Mucosa of rectum (tissue), 2 donors: ENCODE measurements at regions not wholly inside any gene's neighbourhood (a gene's known extent, or its start where the extent isn't known, plus 50 kb on each side); places are given as distances from the start of the nearest gene placed in this dataset.

Source experiments
- H3K27ac ChIP-seq, 2 donors: one replicate each; pipeline ENCODE4 v1.7.0; 2013; ENCODE audit warnings: inconsistent platforms in 2 of 2, low read depth in 2 of 2, low read length in 2 of 2
- H3K27me3 ChIP-seq, 2 donors: one replicate each; pipeline ENCODE4 v1.7.0; 2013; ENCODE audit warnings: low read length in 2 of 2; ENCODE audit not compliant: control insufficient read depth in 2 of 2, insufficient read depth in 2 of 2
- H3K36me3 ChIP-seq, 2 donors: one replicate each; pipeline ENCODE4 v1.7.0; 2013; ENCODE audit warnings: low read length in 2 of 2; ENCODE audit not compliant: control insufficient read depth in 2 of 2, insufficient read depth in 2 of 2
- H3K4me1 ChIP-seq, 2 donors: one replicate each; pipeline ENCODE4 v1.7.0; 2013; ENCODE audit warnings: low read length in 2 of 2, mild to moderate bottlenecking in 1 of 2; ENCODE audit not compliant: control insufficient read depth in 2 of 2, insufficient read depth in 2 of 2
- H3K4me3 ChIP-seq, 2 donors: one replicate each; pipeline ENCODE4 v1.7.0; 2013; ENCODE audit warnings: low read length in 2 of 2
- H3K9ac ChIP-seq, 2 donors: one replicate each; pipeline ENCODE4 v1.7.0; 2013; ENCODE audit warnings: low read length in 2 of 2, low read depth in 1 of 2, mild to moderate bottlenecking in 1 of 2
- H3K9me3 ChIP-seq, 2 donors: one replicate each; pipeline ENCODE4 v1.7.0; 2013; ENCODE audit warnings: low read length in 2 of 2; ENCODE audit not compliant: control insufficient read depth in 2 of 2
- donor health status: healthy.
- donor health status: Normal muscosa, but diverticular disease.

DNA sequence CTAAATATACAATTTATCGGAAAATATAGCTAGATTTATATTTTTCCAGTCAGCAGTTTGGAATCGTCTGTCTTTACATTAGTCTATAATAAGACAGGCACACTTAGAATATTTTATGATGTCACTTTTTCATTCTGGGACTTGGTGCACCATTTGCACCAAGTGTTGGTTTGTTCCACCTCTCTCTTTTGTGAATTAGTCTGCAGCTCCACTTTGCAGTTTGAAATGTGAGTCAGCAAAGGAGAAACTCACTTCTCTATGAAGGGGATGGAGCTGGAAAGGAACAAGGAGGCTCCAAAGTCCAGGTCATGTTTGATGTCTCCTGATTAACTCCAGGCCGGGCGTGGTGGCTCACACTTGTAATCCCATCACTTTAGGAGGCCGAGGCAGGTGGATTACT lies 63.8 kb upstream of the RTN4 start:
- H3K9ac ChIP-seq, result no peak overlapping the region
- H3K9me3 ChIP-seq, result no peaks in the 10 kb centered on the region
- H3K4me3 ChIP-seq, result no peak overlapping the region
- peaks cover 8 to 20% of the 10 kb centered on the region in 2 donors for H3K4me1 ChIP-seq
- no peaks in the 10 kb centered on the region for H3K36me3 ChIP-seq
- no peak overlapping the region for H3K27ac ChIP-seq
- no peaks in the 10 kb centered on the region for H3K27me3 ChIP-seq

DNA sequence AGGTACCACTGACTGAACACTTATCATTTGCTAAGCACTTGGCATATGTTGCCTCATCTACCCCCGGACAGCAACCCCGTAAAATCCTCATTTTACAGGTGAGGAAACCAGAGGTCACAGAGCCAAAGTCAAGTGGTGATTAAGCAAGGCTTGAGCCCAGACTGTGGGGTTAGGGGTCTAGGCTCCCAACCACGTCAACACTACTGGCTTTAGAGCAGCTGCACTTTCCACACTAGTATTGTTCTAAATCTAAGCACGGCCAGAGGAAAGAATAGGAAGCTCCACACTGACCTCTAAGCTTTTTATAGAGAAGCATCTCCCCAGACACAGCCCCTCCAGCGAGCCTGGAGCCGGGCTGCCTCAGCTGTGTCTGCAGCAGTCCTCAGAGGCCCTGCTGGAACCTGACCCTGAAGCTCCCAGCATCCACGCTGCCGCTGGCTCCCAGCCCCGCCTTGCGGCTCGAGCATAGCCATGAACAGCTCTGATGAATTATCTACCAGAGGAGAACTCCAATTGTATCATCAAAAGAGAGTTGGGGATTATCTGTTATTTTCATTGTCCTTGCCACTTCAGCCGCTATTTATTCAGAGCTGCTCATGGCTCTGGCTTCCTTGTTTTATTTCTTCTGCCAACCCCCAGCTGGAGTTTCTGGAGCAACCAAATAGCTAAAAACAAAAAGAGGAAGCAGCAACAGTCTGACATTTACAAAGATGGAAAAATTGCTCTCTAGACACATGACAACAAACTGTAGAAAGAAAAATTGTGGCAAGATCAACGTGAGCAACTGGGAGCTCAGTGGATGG lies 62.2 kb upstream of the RTN4 start:
- Histone ChIP-seq H3K27me3 (no peaks in the 10 kb centered on the region), H3K4me1 (peaks cover 8 to 20% of the 10 kb centered on the region in 2 donors), H3K9me3 (no peaks in the 10 kb centered on the region), H3K36me3 (no peaks in the 10 kb centered on the region), H3K4me3 (no peak overlapping the region), H3K27ac (peak overlapping the region; percentile 74 to 83), H3K9ac (peak overlapping the region in 1 of 2 donors; percentile 27)

DNA sequence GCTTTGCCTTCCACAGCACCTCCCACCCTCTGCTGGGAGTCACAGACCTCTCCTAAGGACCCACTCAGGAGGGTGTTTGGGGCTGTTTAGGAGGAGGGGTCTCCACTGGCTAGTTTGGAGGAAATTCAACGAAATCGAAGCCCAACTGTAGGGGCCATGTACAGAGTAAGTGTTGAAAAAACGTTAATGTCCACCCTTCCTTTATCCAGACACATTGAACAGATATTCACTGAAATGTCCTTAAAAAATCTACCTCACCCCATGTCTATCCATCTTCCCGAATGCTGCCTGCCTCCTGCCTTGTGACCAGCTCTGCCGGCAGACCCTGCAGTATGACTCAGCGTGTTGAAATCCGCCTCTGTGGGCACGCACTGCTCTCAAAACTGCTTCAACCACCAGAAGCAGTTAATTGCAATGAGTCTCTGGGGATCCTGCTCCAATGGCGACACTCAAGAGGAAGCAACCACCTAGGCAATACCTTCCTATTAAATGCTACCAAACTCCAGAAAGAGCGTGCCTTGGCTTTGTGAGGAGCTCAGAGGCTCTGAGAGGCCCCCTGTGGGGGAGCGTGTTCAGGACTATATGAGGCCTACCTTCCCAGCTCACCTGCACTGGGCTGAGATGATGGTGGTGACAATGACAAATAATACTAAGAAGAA lies 61.4 kb upstream of the RTN4 start:
- Histone ChIP-seq H3K4me1 (peaks cover 8 to 17% of the 10 kb centered on the region in 2 donors), H3K36me3 (no peaks in the 10 kb centered on the region), H3K27ac (peak overlapping the region; percentile 74 to 83), H3K9ac (peak overlapping the region in 1 of 2 donors; percentile 27), H3K4me3 (no peak overlapping the region), H3K27me3 (no peaks in the 10 kb centered on the region), H3K9me3 (no peaks in the 10 kb centered on the region)

DNA sequence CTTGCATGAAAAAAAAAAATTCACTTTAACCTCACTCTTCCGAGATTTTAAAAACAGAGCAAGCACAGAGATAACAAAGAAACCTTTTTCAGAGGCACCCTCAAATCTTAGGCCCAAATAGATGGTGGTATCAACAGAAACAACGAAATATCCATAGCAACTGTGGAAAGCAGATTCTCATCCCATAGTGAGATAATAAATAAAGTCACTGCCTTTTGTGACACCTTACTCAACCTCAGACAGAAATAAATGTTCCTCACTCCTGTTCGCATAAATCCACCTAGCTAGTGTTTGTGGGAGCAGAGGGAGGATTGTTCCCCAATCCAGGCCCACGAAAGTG lies 60.9 kb upstream of the RTN4 start:
- Histone ChIP-seq H3K4me1 (peaks cover 8 to 17% of the 10 kb centered on the region in 2 donors), H3K9me3 (no peaks in the 10 kb centered on the region), H3K27me3 (no peaks in the 10 kb centered on the region), H3K9ac (no peak overlapping the region), H3K4me3 (no peak overlapping the region), H3K27ac (peak overlapping the region; percentile 74 to 83), H3K36me3 (no peaks in the 10 kb centered on the region)

DNA sequence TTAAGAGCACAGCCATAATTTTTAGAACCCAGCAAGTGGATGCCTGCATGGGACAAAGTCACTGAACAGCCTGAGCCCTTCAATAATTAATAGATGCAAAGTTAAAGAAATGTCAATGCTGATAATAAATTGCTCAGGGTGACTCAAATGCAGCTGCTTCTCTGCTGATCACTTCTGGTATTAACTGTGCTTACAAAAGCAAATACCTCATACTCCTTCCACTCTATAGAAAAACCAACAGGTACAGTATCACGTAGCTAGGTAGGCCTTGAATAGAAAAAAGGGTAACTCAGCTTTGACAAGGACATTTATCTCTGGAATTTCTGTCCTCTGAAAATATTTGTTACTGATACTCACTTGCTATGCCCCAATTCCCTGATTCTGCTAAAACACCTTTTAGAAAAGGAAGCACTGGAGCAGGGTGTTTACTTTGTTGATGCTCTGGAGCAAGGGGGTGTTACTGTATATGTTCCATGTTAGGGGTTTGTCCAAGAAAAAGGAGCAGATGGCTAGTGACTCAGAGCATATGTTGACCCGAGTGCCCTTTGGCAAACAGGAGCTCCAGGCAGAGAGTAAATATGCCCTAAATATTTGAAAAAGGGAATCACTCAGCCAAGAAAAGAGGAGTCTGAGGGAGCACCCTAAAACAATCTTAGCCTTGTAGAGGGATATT lies 59.1 kb upstream of the RTN4 start:
- no peak overlapping the region for H3K9ac ChIP-seq

DNA sequence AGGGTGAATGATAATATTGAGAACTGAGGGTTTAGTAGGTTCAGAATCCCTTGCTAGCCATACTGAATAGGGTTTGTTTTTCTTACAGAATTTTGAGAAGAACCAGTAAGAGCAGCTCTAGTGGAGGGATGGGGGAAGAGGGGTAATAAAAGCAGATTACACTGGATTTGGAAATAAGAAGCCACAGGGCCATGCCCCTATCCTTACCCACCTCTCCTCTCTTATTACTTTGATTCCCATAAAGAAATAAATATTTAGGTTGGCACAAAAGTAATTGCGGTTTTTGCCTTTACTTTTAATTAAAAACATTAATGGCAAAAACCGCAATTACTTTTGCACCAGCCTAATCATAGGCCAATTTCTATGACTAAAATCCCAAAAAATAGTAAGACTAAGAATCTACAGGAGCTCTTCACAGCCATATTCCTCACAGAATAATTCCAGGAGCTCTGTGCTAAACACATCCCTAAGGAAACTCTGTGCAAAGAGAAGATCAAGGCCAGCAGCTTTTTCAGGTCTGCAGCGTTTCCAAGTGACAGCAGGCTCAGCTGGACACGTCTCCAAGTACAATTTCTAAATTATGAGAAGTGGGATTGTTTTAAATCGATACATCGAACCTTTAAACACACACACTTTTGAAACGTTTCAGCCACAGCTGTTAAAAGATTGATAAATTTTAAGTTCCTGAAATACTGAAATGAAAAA lies 58.4 kb upstream of the RTN4 start:
- Histone ChIP-seq H3K9ac (no peak overlapping the region), H3K9me3 (no peaks in the 10 kb centered on the region), H3K36me3 (no peaks in the 10 kb centered on the region), H3K4me1 (peaks cover 8 to 17% of the 10 kb centered on the region in 2 donors), H3K27ac (no peak overlapping the region), H3K27me3 (no peaks in the 10 kb centered on the region), H3K4me3 (no peak overlapping the region)

More for the DNA sequence above, 59.1 kb upstream of the RTN4 start:
- no peaks in the 10 kb centered on the region for H3K27me3 ChIP-seq
- no peaks in the 10 kb centered on the region for H3K9me3 ChIP-seq
- H3K27ac ChIP-seq, result peak overlapping the region in 1 of 2 donors; percentile 30
- no peaks in the 10 kb centered on the region for H3K36me3 ChIP-seq
- H3K4me3 ChIP-seq, result no peak overlapping the region
- H3K4me1 ChIP-seq, result peaks cover 8 to 17% of the 10 kb centered on the region in 2 donors

DNA sequence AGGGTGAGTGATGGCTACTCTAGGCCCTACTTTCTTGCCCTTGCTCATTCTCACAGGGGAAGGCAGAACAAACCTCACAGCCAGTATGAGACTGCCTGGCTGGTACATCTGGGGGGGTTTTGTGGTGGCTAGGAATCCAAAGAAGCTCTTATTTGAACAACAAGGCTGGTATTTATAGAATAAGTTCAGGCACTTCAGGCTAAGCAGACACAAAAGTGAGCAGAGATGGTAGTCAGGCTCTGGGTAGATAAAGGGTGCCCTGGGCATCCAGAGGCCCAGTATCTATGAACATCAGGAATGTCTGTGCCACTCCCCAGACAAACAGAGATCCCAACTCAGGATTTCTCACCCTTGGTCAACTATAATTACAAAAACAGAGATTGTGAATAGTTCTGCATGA lies 57.2 kb upstream of the RTN4 start:
- Histone ChIP-seq H3K4me3 (no peak overlapping the region), H3K27ac (no peak overlapping the region), H3K9ac (no peak overlapping the region), H3K4me1 (peaks cover 8 to 10% of the 10 kb centered on the region in 2 donors), H3K27me3 (no peaks in the 10 kb centered on the region), H3K9me3 (no peaks in the 10 kb centered on the region), H3K36me3 (no peaks in the 10 kb centered on the region)

DNA sequence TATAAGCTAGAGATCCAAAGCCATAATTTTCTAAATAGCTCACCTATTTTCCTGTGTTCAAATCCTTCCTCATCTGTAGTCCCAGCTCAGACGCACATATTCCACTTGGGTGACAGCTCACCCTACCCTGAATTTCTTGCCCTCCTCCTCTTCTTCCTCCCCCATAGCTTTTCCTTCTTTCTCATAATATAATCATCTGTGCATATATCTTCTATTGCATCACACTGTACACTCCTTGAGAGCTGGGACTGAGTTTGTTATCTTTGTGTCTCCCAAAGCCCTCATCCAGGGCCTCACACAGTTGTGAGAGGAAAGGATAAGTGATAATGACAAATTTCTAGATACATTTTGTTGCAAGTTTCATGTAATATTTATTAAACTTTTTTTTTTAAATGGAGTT lies 55.9 kb upstream of the RTN4 start:
- no peak overlapping the region for H3K9ac ChIP-seq
- H3K36me3 ChIP-seq, result no peaks in the 10 kb centered on the region
- H3K4me3 ChIP-seq, result no peak overlapping the region
- H3K4me1 ChIP-seq, result peaks cover 0 to under 1% of the 10 kb centered on the region in 2 donors
- no peaks in the 10 kb centered on the region for H3K9me3 ChIP-seq
- H3K27me3 ChIP-seq, result no peaks in the 10 kb centered on the region
- H3K27ac ChIP-seq, result no peak overlapping the region

DNA sequence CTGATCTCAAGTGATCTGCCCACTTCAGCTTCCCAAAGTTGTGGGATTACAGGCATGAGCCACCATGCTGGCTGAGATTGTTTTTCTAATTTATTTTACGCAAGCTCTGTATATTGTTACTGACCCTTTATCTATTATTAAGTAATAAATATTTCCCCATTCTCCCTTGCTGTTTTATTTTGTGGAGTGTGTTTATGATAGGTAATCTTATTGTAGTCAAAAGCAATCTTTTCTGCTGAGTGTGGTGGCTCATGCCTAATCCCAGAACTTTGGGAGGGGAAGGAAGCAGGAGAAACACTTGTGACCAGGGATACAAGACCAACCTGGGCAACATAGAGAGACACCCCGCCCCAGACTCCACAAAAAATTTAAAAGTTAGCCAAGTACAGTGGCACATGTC lies 55.2 kb upstream of the RTN4 start:
- no peak overlapping the region for H3K27ac ChIP-seq
- no peaks in the 10 kb centered on the region for H3K4me1 ChIP-seq
- H3K4me3 ChIP-seq, result no peak overlapping the region
- no peaks in the 10 kb centered on the region for H3K9me3 ChIP-seq
- H3K27me3 ChIP-seq, result no peaks in the 10 kb centered on the region
- no peak overlapping the region for H3K9ac ChIP-seq
- no peaks in the 10 kb centered on the region for H3K36me3 ChIP-seq

DNA sequence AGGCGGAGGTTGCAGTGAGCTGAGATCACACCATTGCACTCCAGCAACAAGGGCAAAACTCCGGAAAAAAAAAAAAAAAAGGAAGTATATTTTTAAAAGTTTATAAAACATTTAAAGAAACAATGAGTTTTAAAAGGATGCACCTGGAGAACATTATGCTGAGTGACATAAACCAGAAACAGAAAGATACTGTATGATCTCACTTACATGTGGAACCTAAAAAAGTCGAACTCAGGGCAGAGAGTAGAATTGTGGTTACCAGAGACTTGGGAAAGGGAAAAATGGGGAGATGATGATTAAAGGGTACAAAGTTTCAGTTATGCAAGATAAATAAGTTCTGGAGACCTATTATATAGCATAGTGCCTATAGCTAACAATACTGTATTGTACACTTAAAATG lies 52.8 kb upstream of the RTN4 start:
- no peaks in the 10 kb centered on the region for H3K36me3 ChIP-seq
- no peaks in the 10 kb centered on the region for H3K9me3 ChIP-seq
- H3K4me3 ChIP-seq, result no peak overlapping the region
- H3K9ac ChIP-seq, result no peak overlapping the region
- no peaks in the 10 kb centered on the region for H3K27me3 ChIP-seq
- no peak overlapping the region for H3K27ac ChIP-seq
- peaks cover 2 to 4% of the 10 kb centered on the region in 2 donors for H3K4me1 ChIP-seq
